Stimulated activated CD8-positive, alpha-beta memory T cell treated with anti-CD3 and anti-CD28 coated beads, Interleukin-4, amount 100 ng/mL, for 1 hour (primary cell): ENCODE measurements at regions not wholly inside any gene's neighbourhood (a gene's known extent, or its start where the extent isn't known, plus 50 kb on each side); places are given as distances from the start of the nearest gene placed in this dataset.
"Not testable (repeated sequence)": the region's sequence is repeated elsewhere in the genome, so short reads cannot be mapped to it uniquely, and the experiment has no call there.

Experiments
- DNase-seq, 2 donors: peaks; one replicate each; pipeline ENCODE4 v3.0.0-alpha.2; 2020; ENCODE audit warnings: low read depth in 2 of 2, low spot score in 1 of 2

- no peak for DNase-seq
Observed at GRCh38 chr13:91248249-91248648, 99.2 kb upstream of the MIR17HG start.

GRCh38 chr13:91249370-91249769, 98.1 kb upstream of the MIR17HG start:
- DNase-seq, result no peak

GRCh38 chr13:91249861-91250260, 97.6 kb upstream of the MIR17HG start:
- DNase-seq, result no peak

GRCh38 chr13:91251573-91251972, 95.9 kb upstream of the MIR17HG start:
- not testable (repeated sequence) for DNase-seq

GRCh38 chr13:91264484-91264883, 83.0 kb upstream of the MIR17HG start:
- DNase-seq, result no peak

- no peak for DNase-seq
Observed at GRCh38 chr13:91269237-91269636, 78.2 kb upstream of the MIR17HG start.

- no peak for DNase-seq
Observed at GRCh38 chr13:91270031-91270430, 77.5 kb upstream of the MIR17HG start.

- DNase-seq, result no peak
Observed at GRCh38 chr13:91272235-91272777, 75.2 kb upstream of the MIR17HG start.

GRCh38 chr13:91273675-91274074, 73.8 kb upstream of the MIR17HG start:
- no peak for DNase-seq

- DNase-seq, result no peak
Observed at GRCh38 chr13:91277013-91277676, 70.3 kb upstream of the MIR17HG start.

- no peak for DNase-seq
Observed at GRCh38 chr13:91278291-91278690, 69.2 kb upstream of the MIR17HG start.

GRCh38 chr13:91278888-91279287, 68.6 kb upstream of the MIR17HG start:
- no peak for DNase-seq

- no peak for DNase-seq
Observed at GRCh38 chr13:91280801-91281200, 66.7 kb upstream of the MIR17HG start.

GRCh38 chr13:91284335-91284734, 63.2 kb upstream of the MIR17HG start:
- no peak for DNase-seq

GRCh38 chr13:91286317-91286716, 61.2 kb upstream of the MIR17HG start:
- DNase-seq, result no peak

GRCh38 chr13:91291078-91291477, 56.4 kb upstream of the MIR17HG start:
- no peak for DNase-seq

GRCh38 chr13:91292630-91293221, 54.8 kb upstream of the MIR17HG start:
- DNase-seq, result no peak

- DNase-seq, result no peak
Observed at GRCh38 chr13:91295712-91296410, 51.6 kb upstream of the MIR17HG start.

- DNase-seq, result no peak
Observed at GRCh38 chr13:91297503-91297902, 50.0 kb upstream of the MIR17HG start.
